DMS53 (cell line): ENCODE measurements at regions not wholly inside any gene's neighbourhood (a gene's known extent, or its start where the extent isn't known, plus 50 kb on each side); places are given as distances from the start of the nearest gene placed in this dataset.
A peak's percentile ranks its signal among the peaks of the same experiment; 100 is the strongest.

Source experiments
- DNase-seq: peaks from one replicate; lab custom pipeline; 2025; lab: John Stamatoyannopoulos, UW

- peak; percentile 45 for DNase-seq
Measured at GRCh38 chr6:134453792-134454510, 136.0 kb upstream of the SGK1 start.

- DNase-seq = no peak
Measured at GRCh38 chr6:134452906-134453305, 135.0 kb upstream of the SGK1 start.

GRCh38 chr6:134451529-134451928, 133.6 kb upstream of the SGK1 start:
- no peak for DNase-seq

GRCh38 chr6:134449781-134450180, 131.9 kb upstream of the SGK1 start:
- no peak for DNase-seq

GRCh38 chr6:134449004-134449403, 131.1 kb upstream of the SGK1 start:
- no peak for DNase-seq

GRCh38 chr6:134447883-134448387, 130.0 kb upstream of the SGK1 start:
- no peak for DNase-seq

- DNase-seq = no peak
Measured at GRCh38 chr6:134447423-134447822, 129.5 kb upstream of the SGK1 start.

- no peak for DNase-seq
Measured at GRCh38 chr6:134446896-134447295, 129.0 kb upstream of the SGK1 start.

- DNase-seq = peak; percentile 11
Measured at GRCh38 chr6:134446218-134446848, 128.4 kb upstream of the SGK1 start.

- DNase-seq = no peak
Measured at GRCh38 chr6:134443009-134443408, 125.1 kb upstream of the SGK1 start.

- no peak for DNase-seq
Measured at GRCh38 chr6:134442073-134442472, 124.2 kb upstream of the SGK1 start.

GRCh38 chr6:134438837-134439236, 120.9 kb upstream of the SGK1 start:
- DNase-seq = no peak

GRCh38 chr6:134437376-134437775, 119.5 kb upstream of the SGK1 start:
- DNase-seq = peak; percentile 16

- no peak for DNase-seq
Measured at GRCh38 chr6:134436950-134437349, 119.0 kb upstream of the SGK1 start.

- peak; percentile 48 for DNase-seq
Measured at GRCh38 chr6:134436281-134436815, 118.4 kb upstream of the SGK1 start.

- no peak for DNase-seq
Measured at GRCh38 chr6:134435814-134436280, 117.9 kb upstream of the SGK1 start.

GRCh38 chr6:134434019-134434942, 116.4 kb upstream of the SGK1 start:
- DNase-seq = no peak

- no peak for DNase-seq
Measured at GRCh38 chr6:134432036-134432435, 114.1 kb upstream of the SGK1 start.

GRCh38 chr6:134431421-134431859, 113.5 kb upstream of the SGK1 start:
- DNase-seq = no peak

- DNase-seq = no peak
Measured at GRCh38 chr6:134429861-134430380, 112.0 kb upstream of the SGK1 start.

- DNase-seq = no peak
Measured at GRCh38 chr6:134427721-134428120, 109.8 kb upstream of the SGK1 start.

- DNase-seq = no peak
Measured at GRCh38 chr6:134426623-134427022, 108.7 kb upstream of the SGK1 start.
